BLaER1 treated with 17β-estradiol and CSF1 and Interleukin-3, amounts not matched to agents 10 nM and 100 nM (cell line): ENCODE measurements at regions not wholly inside any gene's neighbourhood (a gene's known extent, or its start where the extent isn't known, plus 50 kb on each side); places are given as distances from the start of the nearest gene placed in this dataset.

Experiments used
- H3K27ac ChIP-seq, 11 experiments: shearing (Covaris generic); formaldehyde crosslinking; 2 replicates each; pipeline ENCODE4 v1.8.1; 2022
- H3K27me3 ChIP-seq, 11 experiments: shearing (Covaris generic); formaldehyde crosslinking; 2 replicates each; pipeline ENCODE4 v1.8.1; 2022
- H3K36me3 ChIP-seq, 11 experiments: shearing (Covaris generic); formaldehyde crosslinking; 2 replicates each; pipeline ENCODE4 v1.8.1; 2022
- H3K4me1 ChIP-seq, 10 experiments: shearing (Covaris generic); formaldehyde crosslinking; 2 replicates each; pipeline ENCODE4 v1.8.1; 2022
- H3K4me2 ChIP-seq, 11 experiments: shearing (Covaris generic); formaldehyde crosslinking; 2 replicates each; pipeline ENCODE4 v1.8.1; 2022
- H3K4me3 ChIP-seq, 10 experiments: shearing (Covaris generic); formaldehyde crosslinking; 2 replicates each; pipeline ENCODE4 v1.8.1; 2022
- H3K9ac ChIP-seq, 11 experiments: shearing (Covaris generic); formaldehyde crosslinking; 2 replicates each; pipeline ENCODE4 v1.8.1; 2022
- H3K9me3 ChIP-seq, 11 experiments: shearing (Covaris generic); formaldehyde crosslinking; replicated peaks in 1 of 11; 2 replicates each; pipeline ENCODE4 v1.8.1; 2022
- H4K20me1 ChIP-seq, 11 experiments: shearing (Covaris generic); formaldehyde crosslinking; 2 replicates each; pipeline ENCODE4 v1.8.1; 2022
- Cebpa-rat ChIP-seq, 11 experiments: shearing (Covaris generic); IDR thresholded peaks; 2 replicates each; pipeline ENCODE4 v1.8.1; 2022

GRCh38 chr20:8073024-8073832 lies 53.7 kb upstream of the TMX4 start:
- no peak overlapping the region for H3K27ac ChIP-seq
- no peaks in the 10 kb centered on the region for H3K27me3 ChIP-seq
- H3K4me1 ChIP-seq, result peaks cover 0 to 4% (median 0%) of the 10 kb centered on the region in 10 experiments; a peak in 1 of 20 replicates
- H3K36me3 ChIP-seq, result no peaks in the 10 kb centered on the region
- no peaks in the 10 kb centered on the region for H3K9me3 ChIP-seq
- H3K4me2 ChIP-seq, result 0 out of 22 replicates have a peak overlapping the region, but pooled peaks of 1 of the 11 experiments have one; percentile 17
- H4K20me1 ChIP-seq, result no peaks in the 10 kb centered on the region
- H3K4me3 ChIP-seq, result no peak overlapping the region
- no peak for TF ChIP-seq Cebpa-rat (IDR thresholded peaks at IDR 0.05)
- no peak overlapping the region for H3K9ac ChIP-seq

GRCh38 chr20:8074931-8075330 lies 55.4 kb upstream of the TMX4 start:
- Histone ChIP-seq H3K27ac (no peak overlapping the region), H3K27me3 (no peaks in the 10 kb centered on the region), H3K4me3 (no peak overlapping the region), H3K9ac (no peak overlapping the region), H3K9me3 (no peaks in the 10 kb centered on the region), H3K4me2 (no peak overlapping the region), H3K36me3 (no peaks in the 10 kb centered on the region), H4K20me1 (no peaks in the 10 kb centered on the region), H3K4me1 (peaks cover 0 to 4% (median 0%) of the 10 kb centered on the region in 10 experiments; a peak in 1 of 20 replicates)
- no peak for TF ChIP-seq Cebpa-rat (IDR thresholded peaks at IDR 0.05)

- Histone ChIP-seq H3K4me3 (no peak overlapping the region), H3K27me3 (no peaks in the 10 kb centered on the region), H3K4me1 (peaks cover 0 to 4% (median 0%) of the 10 kb centered on the region in 10 experiments; a peak in 1 of 20 replicates), H3K4me2 (no peak overlapping the region), H3K9me3 (no peaks in the 10 kb centered on the region), H3K36me3 (no peaks in the 10 kb centered on the region), H3K9ac (no peak overlapping the region), H3K27ac (no peak overlapping the region), H4K20me1 (no peaks in the 10 kb centered on the region)
- TF ChIP-seq Cebpa-rat (IDR thresholded peaks at IDR 0.05), result no peak
Observed at GRCh38 chr20:8076306-8077136, 55.5 kb upstream of the PLCB1 start.

GRCh38 chr20:8077137-8077466 lies 55.0 kb upstream of the PLCB1 start:
- H3K9ac ChIP-seq, result no peak overlapping the region
- peaks cover 0 to 4% (median 0%) of the 10 kb centered on the region in 10 experiments; a peak in 1 of 20 replicates for H3K4me1 ChIP-seq
- H3K27me3 ChIP-seq, result no peaks in the 10 kb centered on the region
- TF ChIP-seq Cebpa-rat (IDR thresholded peaks at IDR 0.05), result no peak
- no peak overlapping the region for H3K4me2 ChIP-seq
- H3K27ac ChIP-seq, result no peak overlapping the region
- H3K36me3 ChIP-seq, result no peaks in the 10 kb centered on the region
- no peaks in the 10 kb centered on the region for H3K9me3 ChIP-seq
- no peaks in the 10 kb centered on the region for H4K20me1 ChIP-seq
- no peak overlapping the region for H3K4me3 ChIP-seq

- Histone ChIP-seq H3K36me3 (no peaks in the 10 kb centered on the region), H3K9me3 (no peaks in the 10 kb centered on the region), H3K27me3 (no peaks in the 10 kb centered on the region), H3K4me3 (no peak overlapping the region), H3K4me2 (no peak overlapping the region), H3K4me1 (peaks cover 0 to 6% (median 2%) of the 10 kb centered on the region in 10 experiments; a peak in 5 of 20 replicates), H3K27ac (no peak overlapping the region), H4K20me1 (no peaks in the 10 kb centered on the region), H3K9ac (no peak overlapping the region)
- TF ChIP-seq Cebpa-rat (IDR thresholded peaks at IDR 0.05), result no peak
Observed at GRCh38 chr20:8078528-8078914, 53.5 kb upstream of the PLCB1 start.

- no peaks in the 10 kb centered on the region for H3K9me3 ChIP-seq
- H3K4me3 ChIP-seq, result no peak overlapping the region
- no peak overlapping the region for H3K4me2 ChIP-seq
- no peaks in the 10 kb centered on the region for H4K20me1 ChIP-seq
- no peak overlapping the region for H3K9ac ChIP-seq
- H3K27me3 ChIP-seq, result no peaks in the 10 kb centered on the region
- no peak overlapping the region for H3K27ac ChIP-seq
- no peak for TF ChIP-seq Cebpa-rat (IDR thresholded peaks at IDR 0.05)
- H3K4me1 ChIP-seq, result peaks cover 0 to 6% (median 2%) of the 10 kb centered on the region in 10 experiments; a peak in 4 of 20 replicates
- no peaks in the 10 kb centered on the region for H3K36me3 ChIP-seq
Observed at GRCh38 chr20:8079976-8080375, 52.1 kb upstream of the PLCB1 start.

- Histone ChIP-seq H3K4me1 (peaks cover 0 to 6% (median 2%) of the 10 kb centered on the region in 10 experiments; a peak in 4 of 20 replicates), H3K36me3 (no peaks in the 10 kb centered on the region), H3K4me3 (no peak overlapping the region), H4K20me1 (no peaks in the 10 kb centered on the region), H3K27me3 (no peaks in the 10 kb centered on the region), H3K9me3 (no peaks in the 10 kb centered on the region), H3K9ac (no peak overlapping the region), H3K4me2 (no peak overlapping the region), H3K27ac (no peak overlapping the region)
- TF ChIP-seq Cebpa-rat (IDR thresholded peaks at IDR 0.05), result no peak
Observed at GRCh38 chr20:8082025-8082424, 50.0 kb upstream of the PLCB1 start.
